Body of pancreas (tissue), 4 donors: ENCODE measurements at regions not wholly inside any gene's neighbourhood (a gene's known extent, or its start where the extent isn't known, plus 50 kb on each side); places are given as distances from the start of the nearest gene placed in this dataset.

Experiments used
- CTCF ChIP-seq, 7 experiments: fragments of 450-650 bp in 4 of 7; fragments of 200-600 bp in 3 of 7; sonication (generic) in 3 of 7; IDR thresholded peaks; one replicate each; pipeline ENCODE4 v1.5.1; 2016 to 2019; ENCODE audit warnings: antibody characterized with exemption in 7 of 7
- POLR2A ChIP-seq, 3 donors: fragments of 450-650 bp; IDR thresholded peaks; one replicate each; pipeline ENCODE4 v1.6.1; 2016; ENCODE audit warnings: antibody characterized with exemption in 3 of 3, mild to moderate bottlenecking in 2 of 3

GRCh38 chr6:131488780-131489179 is 84.2 kb upstream of the ARG1 start:
- no peak for TF ChIP-seq CTCF (IDR thresholded peaks at IDR 0.05)
- TF ChIP-seq POLR2A (IDR thresholded peaks at IDR 0.05) = no peak
